ENCODE measurements at regions not wholly inside any gene's neighbourhood (a gene's known extent, or its start where the extent isn't known, plus 50 kb on each side); places are given as distances from the start of the nearest gene placed in this dataset.

- no peak overlapping the region for H3K4me3 ChIP-seq (ENCODE audit: low read depth, low read length)
- DNase-seq (ENCODE audit: low read depth) = no peak
- TF ChIP-seq, protein P1, sequence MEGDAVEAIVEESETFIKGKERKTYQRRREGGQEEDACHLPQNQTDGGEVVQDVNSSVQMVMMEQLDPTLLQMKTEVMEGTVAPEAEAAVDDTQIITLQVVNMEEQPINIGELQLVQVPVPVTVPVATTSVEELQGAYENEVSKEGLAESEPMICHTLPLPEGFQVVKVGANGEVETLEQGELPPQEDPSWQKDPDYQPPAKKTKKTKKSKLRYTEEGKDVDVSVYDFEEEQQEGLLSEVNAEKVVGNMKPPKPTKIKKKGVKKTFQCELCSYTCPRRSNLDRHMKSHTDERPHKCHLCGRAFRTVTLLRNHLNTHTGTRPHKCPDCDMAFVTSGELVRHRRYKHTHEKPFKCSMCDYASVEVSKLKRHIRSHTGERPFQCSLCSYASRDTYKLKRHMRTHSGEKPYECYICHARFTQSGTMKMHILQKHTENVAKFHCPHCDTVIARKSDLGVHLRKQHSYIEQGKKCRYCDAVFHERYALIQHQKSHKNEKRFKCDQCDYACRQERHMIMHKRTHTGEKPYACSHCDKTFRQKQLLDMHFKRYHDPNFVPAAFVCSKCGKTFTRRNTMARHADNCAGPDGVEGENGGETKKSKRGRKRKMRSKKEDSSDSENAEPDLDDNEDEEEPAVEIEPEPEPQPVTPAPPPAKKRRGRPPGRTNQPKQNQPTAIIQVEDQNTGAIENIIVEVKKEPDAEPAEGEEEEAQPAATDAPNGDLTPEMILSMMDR (conservative IDR thresholded peaks at IDR 0.05; ENCODE audit: low read depth, low read length) = no peak
Measured at GRCh38 chr5:20694121-20694520, 706.1 kb upstream of the CDH18 start.

- TF ChIP-seq, protein P1 (conservative IDR thresholded peaks at IDR 0.05; ENCODE audit: low read depth, low read length) = no peak
- no peak overlapping the region for H3K4me3 ChIP-seq (ENCODE audit: low read depth, low read length)
- DNase-seq (ENCODE audit: low read depth) = no peak
Measured at GRCh38 chr5:20692913-20693312, 704.9 kb upstream of the CDH18 start.

DNA sequence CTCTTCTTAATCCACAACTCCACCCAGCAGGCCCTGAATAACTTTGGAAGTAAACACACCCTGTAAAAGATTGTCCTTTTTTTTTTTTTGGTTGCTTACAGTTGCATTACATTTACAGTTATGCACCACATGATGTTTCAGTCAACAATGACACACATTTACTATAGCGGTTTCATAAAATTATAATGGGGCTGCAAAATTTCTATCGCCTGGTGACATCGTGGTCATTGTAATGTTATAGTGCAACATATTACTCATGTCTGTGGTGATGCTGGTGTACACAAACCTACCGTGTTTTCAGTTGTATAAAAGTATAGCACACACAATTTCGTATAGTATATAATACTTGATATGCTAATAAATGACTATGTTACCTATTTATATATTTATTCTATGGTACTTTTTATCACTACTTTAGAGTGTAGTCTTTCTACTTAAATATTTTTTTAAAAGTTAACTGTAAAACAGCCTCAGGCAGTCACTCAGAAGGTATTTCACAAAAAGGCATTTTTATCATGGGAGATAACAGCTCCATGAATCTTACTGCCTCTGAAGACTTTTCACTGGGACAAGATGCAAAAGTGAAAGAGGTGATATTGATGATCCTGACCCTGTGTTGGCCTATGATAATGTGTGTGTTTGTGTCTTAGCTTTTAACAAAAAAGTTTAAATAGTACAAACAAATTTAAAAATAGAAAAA lies 695.4 kb upstream of the CDH18 start:
- no peak overlapping the region for H3K4me3 ChIP-seq (ENCODE audit: low read depth, low read length)
- no peak for DNase-seq (ENCODE audit: low read depth)
- TF ChIP-seq, protein P1 (conservative IDR thresholded peaks at IDR 0.05; ENCODE audit: low read depth, low read length) = no peak

DNA sequence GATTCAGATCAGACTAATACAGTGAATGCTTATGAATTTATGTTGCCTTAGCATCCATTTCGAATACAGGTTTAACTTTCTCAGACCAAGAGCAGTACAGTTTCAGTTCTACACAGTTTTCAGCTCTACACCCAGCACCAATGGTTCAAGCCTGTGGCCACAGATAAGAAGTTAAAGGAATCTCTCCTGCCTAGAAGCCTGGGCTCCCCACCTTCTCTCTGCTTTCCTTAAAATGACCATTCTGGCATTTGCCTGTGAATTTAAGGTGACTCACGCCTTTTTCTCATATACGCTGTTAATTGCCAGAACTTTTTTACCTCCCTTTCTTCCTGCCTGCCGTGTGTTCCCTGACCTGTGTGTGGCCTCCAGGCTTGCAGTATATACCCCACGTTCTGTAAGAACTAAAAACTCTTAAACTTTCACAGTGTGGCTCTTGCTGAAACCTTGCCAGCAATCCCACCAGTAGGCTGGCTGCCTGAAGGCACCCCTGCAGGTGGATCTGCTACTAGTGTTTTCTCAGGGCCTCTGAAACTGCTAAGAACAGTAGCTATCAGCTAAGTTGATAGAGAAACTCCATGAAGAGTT lies 692.8 kb upstream of the CDH18 start:
- H3K4me3 ChIP-seq (ENCODE audit: low read depth, low read length) = no peak overlapping the region
- peak; percentile 2 for DNase-seq (ENCODE audit: low read depth)
- TF ChIP-seq, protein P1 (conservative IDR thresholded peaks at IDR 0.05; ENCODE audit: low read depth, low read length) = no peak

- no peak overlapping the region for H3K4me3 ChIP-seq (ENCODE audit: low read depth, low read length)
- DNase-seq (ENCODE audit: low read depth) = peak; percentile 95
- TF ChIP-seq, protein P1 (conservative IDR thresholded peaks at IDR 0.05; ENCODE audit: low read depth, low read length) = no peak
Measured at GRCh38 chr5:20678814-20679298, 690.9 kb upstream of the CDH18 start.

DNA sequence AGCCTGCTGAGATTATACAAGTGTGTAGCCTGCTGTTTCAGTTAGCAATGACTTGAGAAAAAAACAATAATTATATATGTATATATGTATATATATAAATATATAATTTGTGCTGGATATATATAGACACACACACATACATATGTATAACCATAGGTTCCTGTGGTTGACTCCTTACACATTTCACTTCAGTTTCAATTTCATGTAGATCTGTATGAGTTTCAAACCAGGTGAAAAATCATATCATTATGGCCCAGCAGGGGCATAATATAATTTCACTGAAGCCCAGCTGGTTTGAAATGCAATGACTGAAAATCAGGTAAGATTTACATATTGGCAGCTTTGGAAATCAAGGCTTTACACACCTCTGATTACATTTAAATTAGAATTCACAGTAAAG lies 690.4 kb upstream of the CDH18 start:
- TF ChIP-seq, protein P1 (conservative IDR thresholded peaks at IDR 0.05; ENCODE audit: low read depth, low read length) = no peak
- H3K4me3 ChIP-seq (ENCODE audit: low read depth, low read length) = no peak overlapping the region
- no peak for DNase-seq (ENCODE audit: low read depth)

DNA sequence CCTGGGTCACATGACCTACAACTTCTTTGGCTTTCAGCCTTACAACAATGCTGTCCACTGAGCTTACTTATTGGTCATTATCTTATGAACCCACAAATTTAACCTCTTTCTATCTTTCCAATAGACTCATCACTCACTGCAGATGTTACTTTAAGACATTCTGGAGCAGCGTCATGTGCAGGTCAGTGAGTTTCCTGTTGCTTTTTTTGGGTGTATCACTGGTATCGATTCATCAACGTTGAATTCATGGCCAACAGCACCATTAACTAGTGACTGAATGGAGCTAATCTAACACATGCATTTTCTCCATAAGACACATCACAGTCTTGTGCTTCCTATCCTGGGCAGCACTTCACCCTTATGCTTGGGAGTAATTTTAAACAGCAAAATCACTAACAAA lies 672.6 kb upstream of the CDH18 start:
- TF ChIP-seq, protein P1 (conservative IDR thresholded peaks at IDR 0.05; ENCODE audit: low read depth, low read length) = no peak
- DNase-seq (ENCODE audit: low read depth) = no peak
- H3K4me3 ChIP-seq (ENCODE audit: low read depth, low read length) = no peak overlapping the region

Measured in choroid plexus epithelial cell (primary cell).